Caki2 (cell line): ENCODE measurements at regions not wholly inside any gene's neighbourhood (a gene's known extent, or its start where the extent isn't known, plus 50 kb on each side); places are given as distances from the start of the nearest gene placed in this dataset.
A peak's percentile ranks its signal among the peaks of the same experiment; 100 is the strongest.
"Not testable (repeated sequence)": the region's sequence is repeated elsewhere in the genome, so short reads cannot be mapped to it uniquely, and the experiment has no call there.

Experiments used
- DNase-seq: peaks from one replicate; pipeline ENCODE4 v3.0.0-alpha.2; 2015; ENCODE audit warnings: low read depth
- in situ Hi-C: cut with HindIII; loops from 2 replicates; pipeline ENCODE4 v1.10.0; 2016; ENCODE audit warnings: low sequenced_read_pairs, low pct_unique_long_range_greater_than_20kb, mixed read lengths

- no peak for DNase-seq
- in situ Hi-C loops: no loop called here
Measured at GRCh38 chr3:55267206-55267930, 219.7 kb downstream of the WNT5A start.

- in situ Hi-C loops: no loop called here
- DNase-seq: no peak
Measured at GRCh38 chr3:55264919-55265318, 222.2 kb downstream of the WNT5A start.

DNA sequence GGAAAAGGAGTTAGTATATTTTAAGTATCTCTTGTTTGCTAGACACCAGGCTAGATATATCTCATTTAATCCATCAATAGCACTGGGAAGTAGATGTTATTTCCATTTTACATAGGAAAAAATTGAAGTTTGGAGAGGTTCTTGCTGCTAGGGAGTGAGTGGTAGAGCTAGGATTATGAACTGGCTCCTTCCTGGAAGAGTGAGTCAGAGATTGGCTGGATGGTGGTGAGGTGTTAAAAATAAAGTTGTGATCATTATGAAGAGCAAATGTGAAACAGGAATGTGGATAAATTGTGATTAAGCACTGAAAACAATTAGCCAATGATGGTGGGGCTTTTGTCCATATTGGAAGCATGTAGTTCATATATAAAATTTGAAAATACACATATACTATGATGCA lies 234.2 kb downstream of the WNT5A start:
- in situ Hi-C loops: no loop called here
- no peak for DNase-seq

DNA sequence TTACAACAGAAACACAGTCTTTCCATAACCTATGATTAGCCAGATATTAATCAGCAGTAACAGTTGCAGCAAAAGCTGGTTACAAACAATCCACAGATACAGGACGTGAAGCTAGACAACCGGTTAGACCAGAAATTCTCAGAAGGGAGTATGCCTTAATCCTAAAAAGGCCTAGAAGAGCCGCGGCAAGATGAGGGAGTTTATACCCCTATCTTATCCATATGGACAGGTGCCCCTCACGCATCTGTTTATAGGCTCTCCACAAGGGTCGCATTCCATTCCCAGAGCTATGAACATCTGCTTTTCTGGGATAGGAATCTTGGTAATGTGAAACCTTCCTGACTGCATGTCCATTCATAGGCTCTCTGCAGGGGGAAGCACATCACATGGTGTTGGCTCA lies 237.9 kb downstream of the WNT5A start:
- DNase-seq: not testable (repeated sequence)

DNA sequence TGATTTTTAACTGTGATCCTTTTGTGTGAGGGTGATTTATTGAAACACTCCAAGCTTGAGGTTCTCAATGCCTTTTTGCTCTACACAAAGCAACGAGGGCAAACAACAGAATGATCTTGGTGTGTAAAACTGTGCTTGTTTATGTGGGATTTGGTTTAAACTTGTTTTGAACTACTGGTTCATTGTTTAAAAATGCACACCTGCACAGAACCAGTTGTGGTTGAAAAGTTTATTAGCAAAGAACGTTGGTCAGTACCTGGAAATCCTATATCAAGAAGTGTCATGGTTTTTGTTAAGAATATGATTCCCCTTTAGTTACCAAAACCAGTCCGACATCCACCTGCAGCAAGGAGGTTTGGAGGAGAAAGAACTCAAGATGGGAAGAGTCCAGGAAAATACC lies 239.4 kb downstream of the WNT5A start:
- no peak for DNase-seq
- in situ Hi-C loops: no loop called here

More for the DNA sequence above, 237.9 kb downstream of the WNT5A start:
- in situ Hi-C loops: not testable (repeated sequence)

DNA sequence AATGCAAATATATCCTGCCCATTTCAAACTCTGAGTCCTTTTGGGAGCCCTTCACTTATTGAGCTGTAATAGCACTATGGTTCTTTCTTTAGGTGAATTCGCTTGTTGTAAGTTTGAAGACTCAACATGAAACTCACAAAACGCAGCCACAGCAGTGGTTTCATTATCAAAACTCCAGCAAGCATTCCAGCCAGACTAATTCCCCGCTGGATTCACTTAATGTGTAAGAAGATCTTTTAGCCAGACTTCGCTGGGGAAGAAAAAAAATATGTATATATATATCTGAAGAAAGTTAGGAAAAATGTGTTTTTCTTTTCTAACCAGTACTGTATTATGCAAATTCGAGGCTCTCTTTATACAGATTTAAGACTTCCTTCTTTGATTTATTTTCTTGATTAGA lies 241.1 kb downstream of the WNT5A start:
- DNase-seq: no peak
- in situ Hi-C loops: no loop called here

- in situ Hi-C loops: no loop called here
- no peak for DNase-seq
Measured at GRCh38 chr3:55245351-55245750, 241.8 kb downstream of the WNT5A start.

DNA sequence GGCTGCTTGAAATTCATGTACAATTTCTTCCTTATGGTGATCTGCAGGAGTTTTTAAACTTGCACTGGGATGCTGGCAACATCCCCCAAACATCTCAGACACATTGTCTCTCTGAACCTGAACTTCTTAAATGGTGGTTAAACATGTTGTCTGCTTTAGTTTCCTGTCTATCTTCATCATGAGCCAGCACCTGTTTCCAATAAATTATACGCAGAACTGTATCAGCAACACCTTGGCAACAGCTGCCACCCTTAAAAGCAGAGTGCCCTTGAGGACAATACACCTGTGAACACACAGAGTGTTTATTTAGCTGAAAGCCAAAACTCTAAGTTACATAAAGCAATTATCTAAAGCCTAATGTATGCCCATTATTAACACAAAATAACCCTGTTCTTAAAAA lies 242.9 kb downstream of the WNT5A start:
- DNase-seq: no peak
- in situ Hi-C loops: no loop called here

DNA sequence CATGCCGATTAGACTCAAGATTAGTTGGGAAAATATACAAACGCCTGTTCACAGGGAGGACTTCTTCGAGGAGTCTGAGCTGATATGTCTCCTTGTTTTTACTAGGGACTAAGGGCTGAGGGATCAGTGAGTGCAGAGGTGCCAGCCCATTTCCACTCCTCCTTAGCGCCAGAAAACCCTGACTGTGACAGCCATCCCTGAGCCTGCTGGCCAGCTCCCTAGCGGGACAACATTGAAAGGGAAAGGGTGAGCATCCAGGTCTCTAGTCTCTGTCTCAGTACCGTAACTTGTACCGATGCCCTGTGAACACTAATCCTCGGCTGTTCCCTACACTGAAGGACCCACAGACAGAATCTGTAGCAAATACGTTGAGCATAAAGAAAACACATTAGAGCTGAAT lies 243.4 kb downstream of the WNT5A start:
- in situ Hi-C loops: no loop called here
- no peak for DNase-seq

- in situ Hi-C loops: no loop called here
- DNase-seq: no peak
Measured at GRCh38 chr3:55242921-55243320, 244.2 kb downstream of the WNT5A start.

- no peak for DNase-seq
- in situ Hi-C loops: no loop called here
Measured at GRCh38 chr3:55241098-55241497, 246.0 kb downstream of the WNT5A start.

GRCh38 chr3:55235416-55235815 lies 251.7 kb downstream of the WNT5A start:
- no peak for DNase-seq
- in situ Hi-C loops: no loop called here

- in situ Hi-C loops: no loop called here
Measured at GRCh38 chr3:55226696-55227095, 260.4 kb downstream of the WNT5A start.

GRCh38 chr3:55218577-55218976 lies 268.5 kb downstream of the WNT5A start:
- DNase-seq: no peak
- in situ Hi-C loops: no loop called here

More at GRCh38 chr3:55226696-55227095, 260.4 kb downstream of the WNT5A start:
- DNase-seq: no peak

DNA sequence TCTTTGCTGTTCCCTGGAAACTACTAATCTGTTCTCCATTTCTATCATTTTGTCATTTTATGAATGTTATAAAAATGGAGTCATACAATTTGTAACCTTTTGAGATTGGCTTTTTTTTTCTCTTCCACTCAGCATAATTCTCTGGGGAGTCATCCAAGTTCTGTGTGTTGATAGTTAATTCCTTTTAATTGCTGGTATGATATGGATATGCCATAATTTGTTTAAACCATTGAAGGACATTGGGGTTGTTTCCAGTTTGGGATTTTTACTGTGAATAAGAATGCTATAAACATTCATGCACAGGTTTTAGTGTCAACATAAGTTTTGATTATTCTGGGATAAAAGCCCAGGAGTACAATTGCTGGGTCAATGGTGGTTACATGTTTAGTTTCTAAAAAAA lies 279.4 kb downstream of the WNT5A start:
- DNase-seq: no peak
- in situ Hi-C loops: no loop called here

DNA sequence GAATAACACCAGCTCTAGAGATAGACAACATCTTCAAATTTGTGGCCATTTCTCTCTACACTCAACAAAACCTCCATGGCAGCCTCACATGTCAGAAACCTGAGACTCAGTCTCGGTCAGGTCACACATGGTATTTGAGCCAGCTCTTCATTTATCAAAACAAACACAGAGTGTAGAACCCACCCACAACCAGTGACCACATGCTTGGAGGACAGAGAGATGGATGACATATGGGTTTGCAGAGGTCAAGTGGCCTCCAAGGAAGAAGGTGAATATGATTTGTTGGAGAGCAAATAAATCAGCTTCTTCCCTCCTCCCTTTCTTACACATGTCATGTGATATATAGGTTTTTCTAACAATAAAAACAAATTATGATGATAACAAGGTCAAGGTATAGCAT lies 278.1 kb upstream of the LRTM1 start:
- peak; percentile 30 for DNase-seq
- in situ Hi-C loops: no loop called here

DNA sequence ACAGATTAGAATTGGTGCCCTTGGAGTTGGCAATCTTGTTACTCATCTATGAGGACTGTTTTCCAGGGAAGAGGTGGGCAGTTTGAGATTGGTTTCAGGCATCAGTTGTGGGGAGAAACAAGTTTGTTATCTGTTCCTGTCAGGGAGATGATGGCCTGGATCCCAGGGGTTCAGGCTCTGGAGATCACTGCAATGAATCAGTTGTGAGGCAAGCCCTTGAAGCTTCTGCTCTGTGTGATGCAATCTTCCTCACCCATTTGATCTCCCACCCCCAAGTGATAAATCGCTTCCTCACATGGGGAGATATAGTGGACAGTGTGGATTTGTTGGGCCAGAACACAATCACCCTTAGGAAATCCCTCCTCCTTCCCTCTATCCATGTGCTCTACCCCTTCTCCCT lies 276.6 kb upstream of the LRTM1 start:
- no peak for DNase-seq
- in situ Hi-C loops: no loop called here

GRCh38 chr3:55203546-55203945 lies 275.7 kb upstream of the LRTM1 start:
- in situ Hi-C loops: no loop called here
- DNase-seq: no peak

- peak; percentile 46 for DNase-seq
- in situ Hi-C loops: no loop called here
Measured at GRCh38 chr3:55203006-55203405, 275.1 kb upstream of the LRTM1 start.

- no peak for DNase-seq
- in situ Hi-C loops: no loop called here
Measured at GRCh38 chr3:55202326-55202725, 274.5 kb upstream of the LRTM1 start.
